ENCODE measurements at regions not wholly inside any gene's neighbourhood (a gene's known extent, or its start where the extent isn't known, plus 50 kb on each side); places are given as distances from the start of the nearest gene placed in this dataset.

- H3K4me1 ChIP-seq (ENCODE audit: insufficient read depth, low read length) = no peaks in the 10 kb centered on the region
- H3K9ac ChIP-seq (ENCODE audit: low read depth, low read length) = no peak overlapping the region
- H3K4me3 ChIP-seq (ENCODE audit: low read length) = no peak overlapping the region
- no peaks in the 10 kb centered on the region for H3K36me3 ChIP-seq (ENCODE audit: insufficient read depth, low read length)
- WGBS = 93% methylated on average over 6 of the region's 6 CpGs
- H3K27me3 ChIP-seq (ENCODE audit: insufficient read depth, low read length) = no peaks in the 10 kb centered on the region
- no peak overlapping the region for H3K27ac ChIP-seq (ENCODE audit: low read depth, low read length)
- 0 out of 2 replicates have a peak, but pooled peaks cover 5% of the 10 kb centered on the region for H3K9me3 ChIP-seq (ENCODE audit: insufficient read depth, low read depth, low read length)
These were observed 102.9 kb upstream of the HAAO start for GRCh38 chr2:42895134-42895790.

- Histone ChIP-seq H3K27ac (ENCODE audit: low read depth, low read length) (no peak overlapping the region), H3K27me3 (ENCODE audit: insufficient read depth, low read length) (no peaks in the 10 kb centered on the region), H3K36me3 (ENCODE audit: insufficient read depth, low read length) (no peaks in the 10 kb centered on the region), H3K9me3 (ENCODE audit: insufficient read depth, low read depth, low read length) (peaks cover 14% of the 10 kb centered on the region), H3K4me1 (ENCODE audit: insufficient read depth, low read length) (no peaks in the 10 kb centered on the region), H3K9ac (ENCODE audit: low read depth, low read length) (no peak overlapping the region), H3K4me3 (ENCODE audit: low read length) (no peak overlapping the region)
- 93% methylated on average over 5 of the region's 5 CpGs for WGBS
These were observed 100.8 kb upstream of the HAAO start for GRCh38 chr2:42893047-42893758.

- no peaks in the 10 kb centered on the region for H3K27me3 ChIP-seq (ENCODE audit: insufficient read depth, low read length)
- 95% methylated on average over 9 of the region's 9 CpGs for WGBS
- H3K9ac ChIP-seq (ENCODE audit: low read depth, low read length) = no peak overlapping the region
- no peaks in the 10 kb centered on the region for H3K36me3 ChIP-seq (ENCODE audit: insufficient read depth, low read length)
- H3K9me3 ChIP-seq (ENCODE audit: insufficient read depth, low read depth, low read length) = peaks cover 14% of the 10 kb centered on the region
- no peak overlapping the region for H3K4me3 ChIP-seq (ENCODE audit: low read length)
- H3K27ac ChIP-seq (ENCODE audit: low read depth, low read length) = no peak overlapping the region
- H3K4me1 ChIP-seq (ENCODE audit: insufficient read depth, low read length) = no peaks in the 10 kb centered on the region
These were observed 98.5 kb upstream of the HAAO start for GRCh38 chr2:42890791-42891355.

GRCh38 chr2:42888321-42889245 lies 96.2 kb upstream of the HAAO start:
- Histone ChIP-seq H3K27ac (ENCODE audit: low read depth, low read length) (no peak overlapping the region), H3K9ac (ENCODE audit: low read depth, low read length) (no peak overlapping the region), H3K4me3 (ENCODE audit: low read length) (no peak overlapping the region), H3K9me3 (ENCODE audit: insufficient read depth, low read depth, low read length) (peaks cover 14% of the 10 kb centered on the region), H3K36me3 (ENCODE audit: insufficient read depth, low read length) (no peaks in the 10 kb centered on the region), H3K4me1 (ENCODE audit: insufficient read depth, low read length) (no peaks in the 10 kb centered on the region), H3K27me3 (ENCODE audit: insufficient read depth, low read length) (no peaks in the 10 kb centered on the region)
- WGBS = 86% methylated on average over 5 of the region's 5 CpGs

GRCh38 chr2:42886921-42887320 lies 94.5 kb upstream of the HAAO start:
- Histone ChIP-seq H3K27me3 (ENCODE audit: insufficient read depth, low read length) (no peaks in the 10 kb centered on the region), H3K9ac (ENCODE audit: low read depth, low read length) (no peak overlapping the region), H3K9me3 (ENCODE audit: insufficient read depth, low read depth, low read length) (peaks cover 14% of the 10 kb centered on the region), H3K4me1 (ENCODE audit: insufficient read depth, low read length) (no peaks in the 10 kb centered on the region), H3K27ac (ENCODE audit: low read depth, low read length) (no peak overlapping the region), H3K36me3 (ENCODE audit: insufficient read depth, low read length) (no peaks in the 10 kb centered on the region), H3K4me3 (ENCODE audit: low read length) (no peak overlapping the region)
- WGBS = 96% methylated on average over 7 of the region's 7 CpGs

GRCh38 chr2:42882756-42883155 lies 90.4 kb upstream of the HAAO start:
- Histone ChIP-seq H3K9ac (ENCODE audit: low read depth, low read length) (no peak overlapping the region), H3K4me3 (ENCODE audit: low read length) (no peak overlapping the region), H3K27ac (ENCODE audit: low read depth, low read length) (no peak overlapping the region), H3K27me3 (ENCODE audit: insufficient read depth, low read length) (no peaks in the 10 kb centered on the region), H3K4me1 (ENCODE audit: insufficient read depth, low read length) (no peaks in the 10 kb centered on the region), H3K9me3 (ENCODE audit: insufficient read depth, low read depth, low read length) (no peaks in the 10 kb centered on the region), H3K36me3 (ENCODE audit: insufficient read depth, low read length) (no peaks in the 10 kb centered on the region)
- WGBS = 93% methylated on average over 1 of the region's 1 CpG

- H3K27ac ChIP-seq (ENCODE audit: low read depth, low read length) = no peak overlapping the region
These were observed 89.3 kb upstream of the HAAO start for GRCh38 chr2:42881732-42882131.

GRCh38 chr2:42880738-42881690 lies 88.6 kb upstream of the HAAO start:
- WGBS = 94% methylated on average over 9 of the region's 9 CpGs
- Histone ChIP-seq H3K27me3 (ENCODE audit: insufficient read depth, low read length) (no peaks in the 10 kb centered on the region), H3K9me3 (ENCODE audit: insufficient read depth, low read depth, low read length) (no peaks in the 10 kb centered on the region), H3K36me3 (ENCODE audit: insufficient read depth, low read length) (no peaks in the 10 kb centered on the region), H3K4me3 (ENCODE audit: low read length) (no peak overlapping the region), H3K9ac (ENCODE audit: low read depth, low read length) (no peak overlapping the region), H3K27ac (ENCODE audit: low read depth, low read length) (no peak overlapping the region), H3K4me1 (ENCODE audit: insufficient read depth, low read length) (no peaks in the 10 kb centered on the region)

More at GRCh38 chr2:42881732-42882131, 89.3 kb upstream of the HAAO start:
- no peaks in the 10 kb centered on the region for H3K9me3 ChIP-seq (ENCODE audit: insufficient read depth, low read depth, low read length)
- 97% methylated on average over 1 of the region's 1 CpG for WGBS
- no peak overlapping the region for H3K9ac ChIP-seq (ENCODE audit: low read depth, low read length)
- no peak overlapping the region for H3K4me3 ChIP-seq (ENCODE audit: low read length)
- no peaks in the 10 kb centered on the region for H3K36me3 ChIP-seq (ENCODE audit: insufficient read depth, low read length)
- no peaks in the 10 kb centered on the region for H3K4me1 ChIP-seq (ENCODE audit: insufficient read depth, low read length)
- no peaks in the 10 kb centered on the region for H3K27me3 ChIP-seq (ENCODE audit: insufficient read depth, low read length)

GRCh38 chr2:42879913-42880737 lies 87.7 kb upstream of the HAAO start:
- H3K27me3 ChIP-seq (ENCODE audit: insufficient read depth, low read length) = no peaks in the 10 kb centered on the region
- 93% methylated on average over 18 of the region's 18 CpGs for WGBS
- no peak overlapping the region for H3K27ac ChIP-seq (ENCODE audit: low read depth, low read length)
- no peaks in the 10 kb centered on the region for H3K36me3 ChIP-seq (ENCODE audit: insufficient read depth, low read length)
- H3K4me3 ChIP-seq (ENCODE audit: low read length) = no peak overlapping the region
- H3K4me1 ChIP-seq (ENCODE audit: insufficient read depth, low read length) = no peaks in the 10 kb centered on the region
- no peaks in the 10 kb centered on the region for H3K9me3 ChIP-seq (ENCODE audit: insufficient read depth, low read depth, low read length)
- H3K9ac ChIP-seq (ENCODE audit: low read depth, low read length) = no peak overlapping the region

Data from HUES64 (cell line).